Small intestine (tissue), 7 donors: ENCODE measurements at regions not wholly inside any gene's neighbourhood (a gene's known extent, or its start where the extent isn't known, plus 50 kb on each side); places are given as distances from the start of the nearest gene placed in this dataset.
"Not testable (repeated sequence)": the region's sequence is repeated elsewhere in the genome, so short reads cannot be mapped to it uniquely, and the experiment has no call there.

Experiments
- DNase-seq, 2 donors: peaks; one replicate each; pipeline versions ENCODE4 v3.0.0 to v3.0.0-alpha.2; 2013
- FAIRE-seq: peaks from 2 replicates; lab custom pipeline; 2012; peaks lifted over from hg19 to GRCh38; lab: Jason Lieb, UNC
- H3K27ac ChIP-seq, 3 donors: one replicate each; pipeline ENCODE4 v1.5.1; 2013; ENCODE audit warnings: low read length in 2 of 3, mild to moderate bottlenecking in 2 of 3, control low read depth in 1 of 3, inconsistent platforms in 1 of 3, low read depth in 1 of 3, moderate library complexity in 1 of 3
- H3K27me3 ChIP-seq, 3 donors: one replicate each; pipeline ENCODE4 v1.6.1; 2013; ENCODE audit warnings: low read length in 3 of 3, inconsistent platforms in 1 of 3; ENCODE audit not compliant: control insufficient read depth in 3 of 3, insufficient read depth in 3 of 3
- H3K36me3 ChIP-seq, 3 donors: one replicate each; pipeline ENCODE4 v1.6.1; 2013; ENCODE audit warnings: low read length in 3 of 3, inconsistent platforms in 1 of 3, low read depth in 1 of 3, mild to moderate bottlenecking in 1 of 3, moderate library complexity in 1 of 3; ENCODE audit not compliant: control insufficient read depth in 3 of 3, insufficient read depth in 2 of 3
- H3K4me1 ChIP-seq, 3 donors: one replicate each; pipeline ENCODE4 v1.6.1; 2013; ENCODE audit warnings: low read length in 2 of 3, inconsistent platforms in 1 of 3, low read depth in 1 of 3, mild to moderate bottlenecking in 1 of 3, moderate library complexity in 1 of 3; ENCODE audit not compliant: control insufficient read depth in 3 of 3, insufficient read depth in 2 of 3
- H3K4me3 ChIP-seq, 3 donors: one replicate each; pipeline ENCODE4 v1.5.1; 2013; ENCODE audit warnings: low read length in 3 of 3, control low read depth in 1 of 3, inconsistent platforms in 1 of 3, low read depth in 1 of 3, mild to moderate bottlenecking in 1 of 3, moderate library complexity in 1 of 3
- H3K9me3 ChIP-seq, 2 donors: one replicate each; pipeline ENCODE4 v1.6.1; 2013; ENCODE audit warnings: low read depth in 1 of 2, low read length in 1 of 2; ENCODE audit not compliant: control insufficient read depth in 2 of 2, insufficient read depth in 1 of 2
- WGBS, 3 donors: extraction: QIAGEN DNeasy Blood & Tissue Kit; methylation state at CpG; one replicate each; pipeline ENCODE4 v1.1.7; 2013; 5-methylcytosine and 5-hydroxymethylcytosine counted together
- donor health status: healthy with polysubstance abuse.
- donor health status: control.
- donor health status: control.
- donor health status: Bipolar disorder and iron deficiency.
- donor health status: healthy.

DNA sequence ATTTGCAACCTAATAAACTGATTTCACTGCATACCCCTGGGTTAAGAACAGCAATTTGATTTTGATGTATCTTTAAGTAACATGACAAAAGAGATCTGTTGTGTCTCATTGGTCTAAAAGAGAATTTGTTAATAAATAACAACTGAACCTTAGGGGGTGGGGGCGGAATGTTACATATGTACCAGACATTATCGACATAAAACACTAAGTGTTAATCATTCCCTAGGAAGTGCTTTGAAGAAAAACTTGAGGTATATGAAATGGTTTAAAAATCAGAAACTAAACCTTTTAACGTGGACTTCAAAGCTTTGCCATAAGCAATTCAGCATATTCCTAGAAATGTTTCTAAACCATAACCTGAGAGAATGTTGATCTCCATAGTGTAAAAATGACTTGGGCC lies 88.5 kb upstream of the GPR89A start:
- DNase-seq: peak; percentile 39 to 47
- not testable (repeated sequence) for H3K36me3 ChIP-seq, H3K27ac ChIP-seq, H3K9me3 ChIP-seq, H3K4me3 ChIP-seq, H3K27me3 ChIP-seq, FAIRE-seq, H3K4me1 ChIP-seq
- 19 to 59% (median 43%) methylated on average over 3 of the region's 3 CpGs for WGBS, 3 donors

DNA sequence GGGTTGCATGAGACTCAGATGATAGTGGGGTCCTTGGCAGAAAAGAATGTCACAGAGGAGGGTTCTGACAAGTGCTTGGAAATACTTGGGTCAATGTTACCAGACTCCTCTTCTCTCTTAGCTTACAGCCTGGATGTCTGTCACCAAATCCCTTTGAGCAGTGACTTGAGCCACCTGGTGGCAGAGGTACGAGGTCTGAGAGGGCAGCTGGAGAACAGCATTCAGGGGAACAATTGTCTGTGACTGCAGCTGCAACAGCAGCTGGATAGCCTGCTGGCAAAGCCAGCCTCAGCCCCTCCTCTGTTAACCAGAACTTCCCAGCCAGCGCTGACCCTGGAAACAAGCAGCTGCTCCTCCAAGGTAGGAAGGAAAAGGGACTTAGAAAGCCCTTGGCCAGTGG lies 87.6 kb upstream of the NBPF20 start:
- not testable (repeated sequence) for FAIRE-seq, DNase-seq, H3K4me1 ChIP-seq, H3K27me3 ChIP-seq, H3K4me3 ChIP-seq, H3K27ac ChIP-seq, H3K36me3 ChIP-seq, H3K9me3 ChIP-seq
- WGBS, 3 donors: 0 to 7% (median 3%) methylated on average over 1 of the region's 2 CpGs

DNA sequence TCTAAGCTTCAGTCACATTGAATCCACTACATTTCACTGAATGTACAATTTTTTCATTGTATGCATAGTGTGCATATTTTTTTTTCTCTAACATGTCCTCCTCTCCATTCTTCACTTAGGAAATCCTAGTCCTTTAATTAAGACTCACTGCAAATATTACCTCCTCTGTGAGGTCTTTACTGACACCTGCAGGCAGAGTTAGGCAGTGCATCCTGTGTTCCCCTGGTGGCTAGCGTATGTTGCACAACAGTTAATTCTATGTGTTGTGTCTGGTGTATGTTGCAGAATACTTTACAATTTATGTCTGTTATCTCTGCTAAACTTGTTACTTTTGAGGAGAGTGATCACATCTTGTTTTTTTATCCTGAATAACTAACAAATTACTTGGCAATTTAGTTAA lies 82.7 kb upstream of the NBPF20 start:
- WGBS, 3 donors: no CpG with 5 or more reads among the region's 1 CpG
- not testable (repeated sequence) for H3K4me1 ChIP-seq, FAIRE-seq

DNA sequence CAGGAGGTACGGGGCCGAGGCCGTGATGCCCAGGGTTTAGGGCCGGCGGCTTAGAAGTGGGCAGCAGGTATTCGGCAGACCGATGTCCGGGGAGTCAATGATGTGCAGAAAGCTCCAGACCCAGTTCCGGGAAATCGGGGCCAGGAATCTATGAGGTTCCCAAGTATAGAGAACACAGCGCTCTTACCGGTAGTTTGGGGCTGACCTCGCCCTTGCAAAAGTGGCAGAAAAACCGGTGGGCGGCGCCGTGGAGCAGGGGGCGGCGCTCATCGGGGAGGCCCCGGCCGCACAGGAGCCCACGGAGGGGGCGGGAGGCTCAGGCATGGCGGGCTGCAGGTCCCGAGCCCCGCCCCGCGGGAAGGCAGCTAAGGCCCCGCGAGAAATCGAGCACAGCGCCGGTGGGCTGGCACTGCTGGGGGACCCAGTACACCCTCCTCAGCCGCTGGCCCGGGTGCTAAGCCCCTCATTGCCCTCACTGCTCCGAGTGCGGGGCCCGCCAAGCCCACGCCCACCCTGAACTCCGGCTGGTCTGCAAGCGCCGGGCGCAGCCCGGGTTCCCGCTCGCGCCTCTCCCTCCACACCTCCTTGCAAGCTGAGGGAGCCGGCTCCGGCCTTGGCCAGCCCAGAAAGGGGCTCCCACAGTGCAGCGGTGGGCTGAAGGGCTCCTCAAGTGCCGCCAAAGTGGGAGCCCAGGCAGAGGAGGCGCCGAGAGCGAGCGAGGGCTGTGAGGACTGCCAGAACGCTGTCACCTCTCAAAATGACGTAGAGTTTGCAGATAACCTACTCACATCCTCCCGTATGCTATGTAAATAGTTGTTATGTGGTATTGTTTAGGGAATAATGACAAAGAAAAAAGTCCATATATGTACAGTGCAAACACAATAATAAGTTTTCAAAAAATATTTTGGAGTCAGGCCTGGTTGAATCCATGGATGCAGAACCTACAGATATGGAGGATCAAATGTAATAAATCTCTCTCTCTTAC lies 80.6 kb upstream of the NBPF20 start:
- H3K36me3 ChIP-seq, H3K4me3 ChIP-seq, H3K4me1 ChIP-seq, H3K9me3 ChIP-seq, H3K27me3 ChIP-seq, FAIRE-seq, H3K27ac ChIP-seq, DNase-seq: not testable (repeated sequence)
- 15 to 50% (median 22%) methylated on average over 2 to 7 of the region's 59 CpGs for WGBS, 3 donors

More for the DNA sequence above, 82.7 kb upstream of the NBPF20 start:
- H3K9me3 ChIP-seq, DNase-seq, H3K27ac ChIP-seq, H3K4me3 ChIP-seq, H3K27me3 ChIP-seq, H3K36me3 ChIP-seq: not testable (repeated sequence)

DNA sequence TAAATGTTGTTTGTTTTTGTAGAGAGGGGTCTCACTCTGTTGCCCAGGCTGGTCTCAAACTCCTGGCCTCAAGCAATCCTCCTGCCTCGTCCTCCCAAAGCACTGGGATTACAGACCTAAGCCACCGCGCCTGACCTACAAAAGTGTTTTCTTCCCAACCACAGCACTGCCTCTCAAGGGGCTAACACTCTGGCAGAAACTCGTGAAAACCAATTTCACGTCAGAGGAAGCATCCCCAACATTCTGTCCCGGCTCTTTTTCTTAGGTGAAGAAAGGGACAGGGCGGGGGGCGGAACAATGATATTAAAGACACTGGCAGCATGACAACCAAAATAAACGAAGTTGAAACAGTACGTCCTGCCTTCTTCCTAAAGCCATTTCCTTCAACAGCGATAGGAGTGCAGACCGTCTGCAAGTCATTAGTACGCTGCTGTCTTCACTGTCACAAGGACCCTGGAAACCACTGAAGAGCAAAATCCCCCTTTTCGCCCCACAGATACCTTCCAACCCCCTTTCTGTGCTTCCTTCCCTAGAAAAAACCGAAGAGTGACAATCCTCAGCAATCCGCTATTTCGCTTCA lies 79.5 kb upstream of the NBPF20 start:
- not testable (repeated sequence) for H3K4me3 ChIP-seq, H3K36me3 ChIP-seq, H3K4me1 ChIP-seq, H3K27ac ChIP-seq, H3K9me3 ChIP-seq, FAIRE-seq, H3K27me3 ChIP-seq, DNase-seq
- no CpG with 5 or more reads among the region's 17 CpGs for WGBS, 3 donors

DNA sequence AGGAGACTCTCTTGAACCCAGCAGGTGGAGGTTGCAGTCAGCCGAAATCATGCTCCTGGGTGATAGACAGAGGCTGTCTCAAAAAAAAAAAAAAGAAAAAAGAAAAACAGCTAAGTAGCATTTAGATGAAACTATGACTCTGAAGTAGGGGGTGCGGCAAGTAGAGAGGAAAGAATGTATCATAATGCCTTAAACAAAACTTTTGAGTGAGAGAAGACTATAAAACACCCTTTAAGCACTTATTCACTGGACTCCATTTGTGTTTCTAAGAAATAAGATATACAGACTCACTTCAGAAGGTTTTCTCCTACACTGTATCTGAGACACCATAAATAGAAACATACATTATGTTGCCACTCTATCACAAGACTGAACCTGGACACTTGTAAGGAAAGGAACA lies 78.9 kb upstream of the NBPF20 start:
- H3K27me3 ChIP-seq, DNase-seq, H3K9me3 ChIP-seq, H3K4me1 ChIP-seq, H3K27ac ChIP-seq, H3K4me3 ChIP-seq, H3K36me3 ChIP-seq, FAIRE-seq: not testable (repeated sequence)
- WGBS, 3 donors: no CpG with 5 or more reads among the region's 2 CpGs

DNA sequence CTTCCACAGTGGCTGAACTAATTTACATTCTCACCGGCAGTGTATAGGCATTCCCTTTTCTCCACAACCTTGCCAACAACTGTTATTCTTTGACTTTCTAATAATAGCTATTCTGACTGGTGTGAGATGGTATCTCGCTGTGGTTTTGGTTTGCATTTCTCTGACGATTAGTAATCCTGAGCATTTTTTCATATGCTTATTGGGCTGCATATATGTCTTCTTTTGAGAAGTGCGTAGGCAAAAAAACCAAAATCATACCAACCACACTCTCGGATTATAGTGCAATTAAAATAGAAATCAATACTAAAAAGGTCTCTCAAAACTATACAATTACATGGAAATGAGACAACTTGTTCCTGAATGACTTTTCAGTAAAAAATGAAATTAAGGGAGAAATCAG lies 74.8 kb upstream of the NBPF20 start:
- not testable (repeated sequence) for H3K27me3 ChIP-seq, H3K36me3 ChIP-seq, DNase-seq, FAIRE-seq, H3K4me1 ChIP-seq, H3K9me3 ChIP-seq, H3K4me3 ChIP-seq, H3K27ac ChIP-seq
- no CpG with 5 or more reads among the region's 5 CpGs for WGBS, 3 donors

DNA sequence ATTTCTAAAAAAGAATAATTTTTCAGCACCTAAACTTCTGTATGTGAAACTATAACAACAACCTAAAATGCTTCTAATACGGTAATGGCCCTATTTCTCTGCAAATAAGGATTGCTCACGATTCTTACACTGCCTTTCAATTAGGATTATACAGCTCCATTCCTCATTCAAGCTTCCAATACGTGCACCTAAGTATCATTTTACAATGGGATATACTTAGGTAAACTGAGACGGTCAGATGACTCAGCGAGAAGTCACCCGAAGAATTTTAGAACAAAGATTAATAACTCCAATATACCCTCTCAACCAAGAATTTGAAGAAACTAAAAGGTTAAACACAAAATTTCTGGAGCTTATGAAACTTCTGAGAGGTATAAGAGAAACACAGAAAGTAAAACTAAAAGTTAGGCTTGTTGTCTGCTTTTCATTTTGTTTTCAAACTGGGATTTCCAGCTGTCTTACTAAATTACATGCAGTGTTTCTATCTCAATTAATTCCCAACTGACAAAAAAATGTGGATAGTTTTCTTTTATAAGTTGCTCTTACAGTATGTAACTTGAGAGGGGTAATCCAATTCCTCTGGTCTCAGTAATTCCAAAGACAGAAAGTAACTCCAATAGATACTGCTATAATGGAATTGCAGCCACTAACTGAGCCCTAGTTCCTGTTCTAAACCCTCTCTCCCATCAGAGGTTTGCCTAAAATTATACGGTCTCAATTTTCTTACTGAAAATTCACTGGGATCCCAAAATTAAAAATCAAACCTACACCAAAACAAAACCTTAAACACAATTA lies 69.9 kb upstream of the NBPF20 start:
- H3K36me3 ChIP-seq, FAIRE-seq, H3K9me3 ChIP-seq, DNase-seq, H3K27ac ChIP-seq, H3K27me3 ChIP-seq, H3K4me3 ChIP-seq, H3K4me1 ChIP-seq: not testable (repeated sequence)
- WGBS, 3 donors: 36 to 73% (median 54%) methylated on average over 3 of the region's 7 CpGs
